ENCODE measurements at regions not wholly inside any gene's neighbourhood (a gene's known extent, or its start where the extent isn't known, plus 50 kb on each side); places are given as distances from the start of the nearest gene placed in this dataset.

DNA sequence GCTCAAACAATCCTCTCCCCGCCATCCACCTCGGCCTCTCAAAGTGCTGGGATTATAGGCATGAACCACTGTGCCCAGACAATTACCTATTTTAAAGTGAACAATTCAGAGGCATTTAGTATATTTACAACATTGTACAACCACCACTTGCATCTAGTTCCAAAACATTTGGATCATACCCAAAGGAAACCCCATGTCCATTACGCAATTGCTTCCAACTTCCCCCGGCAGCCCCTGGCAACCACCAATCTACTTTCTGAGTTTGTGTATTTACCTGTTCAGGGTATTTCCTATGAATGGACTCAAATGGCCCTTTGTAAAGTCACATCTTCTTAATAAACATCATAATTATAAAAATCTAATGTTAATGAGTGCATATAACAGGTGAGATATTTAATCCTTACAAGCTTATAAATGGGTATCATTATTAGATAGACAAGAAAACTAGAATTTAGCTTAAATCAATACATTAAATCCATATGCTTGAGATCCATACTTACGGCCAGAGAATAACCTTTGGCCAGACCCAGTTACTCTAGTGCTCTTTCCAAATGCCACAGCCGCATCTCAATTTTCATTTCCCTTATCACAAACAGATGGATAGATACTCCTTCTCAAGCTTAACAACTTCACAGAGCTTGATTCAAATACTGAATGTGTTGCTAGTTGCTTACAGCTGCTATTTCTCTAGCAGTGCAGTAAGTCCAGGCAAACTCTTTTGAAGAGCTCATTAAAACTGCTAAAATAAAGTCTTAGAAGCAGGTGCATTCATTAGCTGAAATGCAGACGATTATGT lies 133.4 kb upstream of the MKLN1 start:
- no peak for TF ChIP-seq CTCF (conservative IDR thresholded peaks at IDR 0.05; ENCODE audit: control insufficient read depth, insufficient read depth, low read depth, low read length)
- no peak overlapping the region for H3K4me3 ChIP-seq (ENCODE audit: control insufficient read depth, low read depth, low read length)
- peak; percentile 43 for DNase-seq (ENCODE audit: low read depth)

DNA sequence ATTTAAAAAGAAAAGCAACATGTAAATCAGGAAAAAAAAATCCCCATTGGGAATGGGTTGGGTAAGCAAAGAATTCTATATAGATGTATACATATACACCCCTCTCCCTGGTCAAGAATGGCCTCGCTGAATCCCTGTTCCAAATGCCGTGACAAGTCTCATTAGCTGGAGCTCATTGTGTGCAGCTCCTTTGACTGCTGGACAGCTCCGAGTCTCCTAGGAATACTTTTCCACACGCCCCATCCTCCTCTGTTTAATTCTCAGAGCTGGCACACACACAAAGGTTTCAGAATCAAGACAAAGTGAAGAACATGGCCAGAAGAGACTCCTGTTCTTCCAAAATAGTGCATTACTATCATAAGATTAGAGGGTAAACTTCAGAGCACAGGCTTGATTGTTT lies 130.9 kb upstream of the MKLN1 start:
- H3K4me3 ChIP-seq (ENCODE audit: control insufficient read depth, low read depth, low read length) = no peak overlapping the region
- TF ChIP-seq CTCF (conservative IDR thresholded peaks at IDR 0.05; ENCODE audit: control insufficient read depth, insufficient read depth, low read depth, low read length) = no peak
- peak; percentile 33 for DNase-seq (ENCODE audit: low read depth)

DNA sequence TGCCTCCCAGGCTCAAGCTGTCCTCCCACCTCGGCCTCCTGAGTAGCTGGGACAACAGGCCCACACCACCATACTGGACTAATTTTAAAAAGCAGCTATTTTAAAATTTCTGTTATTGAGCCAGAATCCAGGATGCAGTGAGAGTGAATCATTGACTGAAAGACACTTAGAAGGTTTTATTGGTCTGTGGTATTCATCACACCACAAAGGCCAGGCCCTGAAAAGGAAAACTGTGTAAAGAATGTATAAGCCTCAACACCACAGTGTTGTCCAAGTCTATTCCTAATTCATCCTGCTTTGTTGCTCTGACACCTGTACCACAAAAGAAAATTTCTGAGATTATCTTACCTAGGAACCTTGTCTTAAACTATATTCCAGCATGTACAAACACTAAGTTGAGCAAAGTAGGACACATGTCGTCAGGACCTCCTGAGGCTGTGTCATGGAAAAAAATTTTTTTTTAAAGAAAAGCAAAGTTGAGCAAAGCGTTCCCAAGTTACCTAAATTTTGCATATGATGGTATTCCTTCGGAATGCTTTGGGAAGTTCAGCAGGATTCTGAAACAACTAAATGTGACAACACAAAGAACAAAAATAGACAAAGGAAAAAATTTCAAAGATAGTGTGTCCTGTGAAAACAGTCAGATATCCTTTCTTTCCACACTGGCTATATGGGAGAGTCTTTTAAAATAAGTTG lies 129.6 kb upstream of the MKLN1 start:
- H3K4me3 ChIP-seq (ENCODE audit: control insufficient read depth, low read depth, low read length) = no peak overlapping the region
- DNase-seq (ENCODE audit: low read depth) = peak; percentile 72
- no peak for TF ChIP-seq CTCF (conservative IDR thresholded peaks at IDR 0.05; ENCODE audit: control insufficient read depth, insufficient read depth, low read depth, low read length)

- TF ChIP-seq CTCF (conservative IDR thresholded peaks at IDR 0.05; ENCODE audit: control insufficient read depth, insufficient read depth, low read depth, low read length) = no peak
- DNase-seq (ENCODE audit: low read depth) = no peak
- H3K4me3 ChIP-seq (ENCODE audit: control insufficient read depth, low read depth, low read length) = no peak overlapping the region
These were observed 125.2 kb upstream of the MKLN1 start for GRCh38 chr7:131202451-131202850.

GRCh38 chr7:131203291-131203976 lies 124.2 kb upstream of the MKLN1 start:
- DNase-seq (ENCODE audit: low read depth) = peak; percentile 49
- H3K4me3 ChIP-seq (ENCODE audit: control insufficient read depth, low read depth, low read length) = no peak overlapping the region
- TF ChIP-seq CTCF (conservative IDR thresholded peaks at IDR 0.05; ENCODE audit: control insufficient read depth, insufficient read depth, low read depth, low read length) = no peak

DNA sequence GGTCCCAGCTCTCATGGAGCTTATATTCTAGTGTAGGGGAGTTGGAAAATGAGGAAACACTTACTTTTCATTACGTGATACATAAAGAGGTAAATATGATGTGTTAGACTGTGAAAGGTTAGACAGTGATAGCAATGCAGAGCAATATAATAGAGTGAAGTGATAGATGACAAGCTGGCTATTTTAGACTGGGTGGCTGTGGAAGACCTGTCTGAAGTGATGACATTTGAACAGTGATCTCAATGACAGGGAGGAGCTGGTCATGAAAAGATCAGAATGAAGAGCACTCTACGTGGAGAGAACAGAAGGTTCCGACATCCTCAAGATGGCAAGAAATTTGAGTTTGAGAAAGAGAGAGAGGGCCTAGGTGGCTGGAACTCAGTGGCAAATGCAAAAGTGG lies 118.9 kb upstream of the MKLN1 start:
- H3K4me3 ChIP-seq (ENCODE audit: control insufficient read depth, low read depth, low read length) = no peak overlapping the region
- DNase-seq (ENCODE audit: low read depth) = no peak
- TF ChIP-seq CTCF (conservative IDR thresholded peaks at IDR 0.05; ENCODE audit: control insufficient read depth, insufficient read depth, low read depth, low read length) = no peak

All from fibroblast of mammary gland (primary cell).